Activated CD8-positive, alpha-beta memory T cell treated with anti-CD3 and anti-CD28 coated beads, Interleukin-2, amount 50 U/mL, for 1 hour (primary cell): ENCODE measurements at regions not wholly inside any gene's neighbourhood (a gene's known extent, or its start where the extent isn't known, plus 50 kb on each side); places are given as distances from the start of the nearest gene placed in this dataset.

Source experiments
- DNase-seq: peaks from one replicate; pipeline ENCODE4 v3.0.0-alpha.2; 2020; ENCODE audit errors: extremely low read depth

DNA sequence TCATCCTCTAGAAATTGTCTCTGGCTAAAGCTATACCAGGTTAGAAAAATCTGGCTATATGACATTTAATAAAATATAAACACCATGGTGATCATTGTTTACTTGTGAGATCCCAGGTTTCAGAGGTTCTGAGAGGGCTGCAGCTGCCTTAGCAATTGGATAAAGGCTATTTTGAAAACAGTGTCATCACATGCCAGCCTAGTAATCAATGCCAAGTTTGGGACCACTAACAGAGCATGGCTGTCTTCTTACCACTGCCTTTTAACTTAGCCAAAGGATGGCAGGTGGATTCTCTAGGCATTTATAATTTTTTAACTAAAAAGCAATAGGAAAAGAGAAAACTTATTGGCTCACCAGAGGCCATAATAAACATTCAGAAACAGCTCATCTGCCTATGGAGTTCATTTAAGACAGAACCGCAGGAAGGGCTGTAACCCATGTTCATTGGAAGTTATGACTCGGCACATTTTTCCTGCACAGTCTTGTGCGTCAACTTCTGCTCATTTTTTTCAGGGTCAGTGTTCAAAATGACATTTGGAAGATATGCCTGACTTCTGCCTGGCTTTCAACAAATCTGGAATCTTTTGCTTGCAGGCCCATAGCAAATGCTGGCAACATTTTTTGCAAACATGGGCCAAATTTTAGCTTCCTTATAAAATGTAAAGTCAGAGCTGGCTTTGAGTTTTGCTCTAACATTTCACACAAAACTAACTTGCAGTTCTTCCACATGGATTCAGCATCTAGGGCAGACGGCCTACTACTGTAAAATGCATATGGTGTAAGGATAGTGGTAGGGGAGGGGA is 476.0 kb upstream of the TBL1XR1 start:
- DNase-seq = no peak

DNA sequence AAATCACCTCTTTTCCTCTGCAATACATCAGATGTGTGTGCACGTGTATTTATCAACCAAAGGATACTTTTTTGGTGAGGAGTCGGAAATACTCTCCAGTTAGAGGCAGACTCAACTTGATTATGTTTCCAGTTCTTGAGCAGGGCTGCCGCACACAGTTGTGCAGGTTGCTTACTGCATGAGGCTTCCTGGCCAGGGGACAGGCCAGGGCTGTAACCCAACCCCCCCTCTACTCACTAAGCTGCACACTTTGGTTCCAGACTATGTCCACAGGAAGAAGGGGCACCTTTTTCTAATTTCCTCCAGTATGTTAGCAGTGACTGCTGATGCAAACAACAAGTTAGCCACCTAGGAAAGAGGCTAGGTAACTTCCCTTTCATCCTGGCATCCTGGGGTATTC is 476.9 kb upstream of the TBL1XR1 start:
- DNase-seq = no peak

DNA sequence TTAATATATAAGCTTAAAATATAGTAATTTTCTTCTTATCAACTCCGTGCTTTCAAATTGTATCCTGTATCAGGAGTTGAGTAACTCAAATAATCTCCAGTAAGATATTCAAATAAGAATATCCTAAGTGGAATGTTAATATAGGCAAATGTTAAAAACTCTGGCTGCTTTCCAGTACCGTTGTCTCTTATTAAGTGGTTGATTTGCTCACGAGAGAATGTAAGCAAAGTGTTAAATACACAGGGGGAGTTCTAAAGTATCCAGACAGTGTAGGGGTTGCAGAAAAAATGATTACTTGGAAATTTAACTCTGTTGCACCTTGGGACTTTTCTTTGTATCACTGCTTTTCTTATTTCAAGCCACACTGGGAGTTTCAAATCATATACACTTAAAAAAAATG is 478.9 kb upstream of the TBL1XR1 start:
- no peak for DNase-seq

DNA sequence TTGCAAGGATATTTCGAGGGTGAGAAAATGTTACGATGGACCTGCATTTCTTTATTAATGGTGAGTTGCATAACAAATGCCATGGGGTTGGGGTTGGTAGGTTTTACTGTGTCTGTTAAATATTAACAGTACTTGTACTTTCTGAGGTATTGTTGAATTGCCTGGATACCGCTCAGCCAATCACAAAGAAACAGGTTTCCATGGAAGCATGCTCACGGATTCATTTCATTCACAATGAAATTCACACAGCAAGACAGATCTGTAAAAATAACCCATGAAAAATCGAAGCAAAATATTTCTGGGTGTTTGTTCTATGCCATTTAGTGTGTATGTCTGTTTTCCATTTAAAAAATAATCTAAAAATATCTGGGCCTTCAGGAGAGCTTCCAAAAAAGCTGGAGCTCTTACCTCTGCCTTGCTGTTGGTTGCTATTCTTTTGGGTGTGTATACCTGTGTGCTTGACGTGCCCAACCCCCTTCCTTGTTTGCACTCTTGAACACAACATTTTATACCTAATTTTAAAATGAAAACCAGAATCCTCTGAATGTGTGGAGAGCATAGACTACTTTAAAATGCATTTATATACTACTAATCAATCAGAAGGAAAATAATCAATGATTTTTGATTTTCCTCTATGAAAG is 479.8 kb upstream of the TBL1XR1 start:
- DNase-seq = no peak

DNA sequence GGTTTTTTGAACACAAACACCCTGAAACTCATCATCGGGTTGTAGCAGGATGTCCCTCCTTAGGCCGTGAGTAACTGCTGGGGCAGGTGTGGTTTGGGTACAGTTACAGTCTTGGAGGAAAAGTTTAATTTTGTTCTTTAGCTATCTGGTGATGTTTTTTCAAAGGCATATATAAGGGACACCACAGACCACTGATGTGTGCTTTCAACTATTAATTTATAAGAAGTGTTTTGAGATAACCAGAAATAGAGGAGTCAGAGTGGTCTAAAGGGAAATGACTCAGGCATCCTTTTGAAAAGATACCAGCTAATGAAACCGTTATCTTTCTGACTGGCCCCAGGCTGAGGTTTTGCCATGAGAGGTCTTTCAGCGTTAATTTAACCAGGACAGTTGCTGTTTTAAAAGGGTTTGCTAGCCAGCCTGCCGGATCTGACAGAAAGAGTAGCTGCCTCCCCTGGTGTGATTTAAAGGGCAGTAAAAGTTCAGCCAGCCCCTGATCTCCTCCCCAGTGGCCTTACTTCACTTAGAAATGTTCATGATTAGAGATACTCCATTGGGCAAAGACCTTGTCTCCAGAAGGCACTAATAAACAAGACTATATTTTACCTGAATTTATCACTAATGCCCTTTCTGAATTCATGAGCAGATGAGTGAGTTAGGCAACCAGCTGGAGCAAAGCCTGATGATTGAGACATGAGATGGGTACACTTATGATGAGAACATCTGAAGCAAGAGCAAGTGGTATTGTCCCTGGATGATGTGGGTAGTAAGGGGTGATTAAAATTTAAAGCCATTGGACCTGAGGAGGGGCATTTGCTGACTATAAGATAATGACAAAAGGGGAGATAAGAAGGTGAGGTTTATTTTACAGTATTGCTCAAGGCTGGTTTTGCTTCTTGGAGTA is 482.5 kb upstream of the TBL1XR1 start:
- DNase-seq = no peak

DNA sequence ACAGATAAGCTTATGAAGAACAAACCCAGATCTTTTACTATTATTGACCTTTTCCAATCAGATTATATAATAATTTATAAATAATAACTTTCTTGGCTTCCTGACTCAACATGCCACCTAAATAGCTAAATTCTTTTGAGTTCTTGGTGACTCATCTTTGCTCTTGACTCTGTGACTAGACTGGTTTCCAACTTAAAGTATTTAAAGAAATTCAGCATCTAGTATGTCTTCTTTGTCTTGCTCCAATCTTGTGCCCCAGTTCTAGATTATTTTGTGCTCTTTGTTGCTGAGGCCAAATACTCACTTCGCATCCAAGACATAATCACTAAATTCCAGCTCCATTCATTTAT is 483.2 kb upstream of the TBL1XR1 start:
- no peak for DNase-seq

DNA sequence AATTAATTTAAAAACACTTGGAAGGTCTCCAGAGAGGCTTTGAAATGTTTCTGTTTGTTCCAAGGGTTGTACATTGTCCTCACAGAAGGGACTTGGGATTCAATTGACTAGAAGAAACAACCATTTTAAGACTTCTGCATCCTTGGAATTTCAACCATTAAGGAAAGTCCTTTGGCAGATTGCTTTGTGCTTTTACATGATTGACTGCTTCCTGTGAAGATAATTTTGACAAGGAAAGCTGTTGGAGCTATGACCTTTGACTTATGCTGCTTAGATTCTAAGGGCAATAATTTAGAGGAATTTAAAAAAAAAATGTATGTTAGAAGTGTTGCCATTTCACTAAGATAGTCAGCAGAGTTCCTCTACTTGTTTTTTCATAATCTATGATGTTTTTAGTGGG is 483.9 kb upstream of the TBL1XR1 start:
- DNase-seq = no peak

DNA sequence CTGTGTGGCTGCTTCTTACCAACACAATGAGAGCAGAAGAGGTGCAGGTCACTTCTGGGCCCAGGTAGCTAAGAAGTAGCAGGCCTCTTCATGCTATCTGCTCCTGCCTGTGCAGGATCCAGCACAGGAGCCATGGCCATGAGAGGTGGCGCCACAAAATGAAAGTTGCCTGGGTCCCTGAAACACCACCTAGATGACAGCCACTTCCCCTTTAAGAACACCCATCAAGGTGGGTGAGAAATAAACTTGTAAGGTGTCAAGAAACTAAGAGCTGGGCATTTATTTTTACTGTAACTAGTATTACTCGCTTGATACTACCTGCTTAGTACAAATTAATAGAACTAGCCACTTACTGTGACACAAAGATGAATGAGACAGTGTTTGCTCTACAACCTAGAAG is 484.6 kb upstream of the TBL1XR1 start:
- no peak for DNase-seq

DNA sequence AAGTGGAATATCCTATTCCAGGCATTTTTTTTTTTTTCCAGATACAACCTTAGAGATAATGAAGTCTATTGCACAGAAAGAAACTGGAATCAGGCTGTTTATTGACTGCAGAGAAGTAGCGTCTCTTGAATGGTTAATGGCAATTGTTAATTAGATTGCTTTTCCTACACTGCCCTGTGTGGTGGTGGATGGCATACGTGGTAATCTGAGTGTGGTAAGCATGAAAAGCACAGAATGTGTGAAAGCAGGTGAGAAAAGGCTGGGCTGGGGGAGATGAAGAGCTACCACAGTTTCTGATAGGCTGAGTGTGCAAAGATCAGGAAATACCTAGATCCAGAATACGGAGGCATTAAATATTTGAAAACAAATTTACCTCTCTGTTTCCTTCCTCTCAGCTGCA is 486.3 kb upstream of the TBL1XR1 start:
- no peak for DNase-seq

DNA sequence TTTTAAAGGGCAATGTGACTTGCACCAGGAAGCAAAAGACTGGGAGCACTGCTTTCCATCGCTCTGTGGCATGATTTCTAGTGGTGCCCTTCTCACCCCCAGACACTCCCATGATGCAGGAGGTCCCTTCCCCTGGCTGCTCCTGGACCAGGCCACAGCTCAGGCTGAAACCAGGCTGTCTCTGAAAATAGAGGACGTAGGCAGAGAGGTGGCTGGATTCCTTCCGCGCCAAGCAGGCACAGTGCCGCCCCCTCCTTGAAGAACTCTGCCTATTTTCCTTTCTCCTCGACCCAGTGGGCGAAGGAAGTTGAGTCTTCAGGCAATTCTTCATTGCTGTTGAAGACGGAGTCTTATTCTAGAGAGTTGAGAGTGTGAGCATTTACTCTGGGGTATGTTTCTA is 489.4 kb upstream of the TBL1XR1 start:
- no peak for DNase-seq

DNA sequence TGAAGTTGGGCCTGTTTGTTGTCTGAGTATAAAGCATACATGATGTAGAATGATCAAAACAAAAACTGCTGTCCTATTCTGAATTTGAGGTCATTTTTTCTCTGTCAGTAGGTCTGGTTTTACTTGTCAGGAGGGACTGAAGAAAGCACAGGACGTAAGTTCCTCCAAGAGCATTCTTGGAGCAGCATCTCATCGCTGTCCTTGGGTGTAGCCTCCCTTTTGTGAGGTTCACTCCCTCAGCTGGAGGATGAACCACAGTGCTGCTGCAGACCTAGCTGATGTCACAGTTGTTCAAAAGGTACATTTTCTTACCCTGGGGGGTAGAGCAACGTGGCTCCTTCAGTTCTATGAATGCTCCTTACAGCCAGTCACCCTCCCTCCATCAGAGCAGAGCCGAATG is 490.0 kb upstream of the TBL1XR1 start:
- DNase-seq = no peak

DNA sequence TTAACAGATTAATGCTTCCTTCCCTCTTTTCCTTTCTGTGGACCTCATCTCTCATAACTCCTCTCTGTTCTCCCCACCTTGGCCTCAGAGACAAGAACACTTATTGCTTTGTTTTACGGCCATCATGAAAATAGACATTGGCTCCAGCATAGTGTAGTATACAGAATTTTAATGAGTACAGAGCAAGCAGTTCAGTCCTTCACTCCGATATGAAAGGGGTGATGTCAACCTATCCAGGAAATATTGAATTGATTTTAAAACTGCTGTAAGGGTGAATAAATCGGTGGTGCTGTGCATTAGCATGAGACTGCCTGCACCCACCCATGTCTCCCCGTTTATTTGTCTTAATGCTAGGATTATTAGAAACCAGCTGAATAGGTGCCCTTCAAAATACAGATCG is 490.9 kb upstream of the TBL1XR1 start:
- no peak for DNase-seq

DNA sequence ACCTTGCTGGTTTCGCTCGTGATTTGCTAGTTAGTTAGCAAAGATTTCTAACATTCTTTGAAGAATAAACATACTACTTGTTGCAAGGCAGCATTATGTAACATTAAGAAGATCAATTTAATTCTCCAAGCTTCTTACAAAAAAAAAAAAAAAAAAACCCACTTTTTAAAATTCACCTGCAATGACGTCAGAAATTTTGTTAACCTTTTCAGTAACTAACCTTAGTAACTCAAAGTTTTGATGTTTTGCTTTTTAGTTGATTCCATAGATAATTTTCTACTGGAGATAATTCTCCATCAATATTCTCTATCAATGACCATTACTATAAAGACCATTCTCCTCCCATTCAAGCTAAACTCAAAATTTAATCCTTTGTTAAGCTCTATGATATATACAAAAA is 491.8 kb upstream of the TBL1XR1 start:
- DNase-seq = no peak

DNA sequence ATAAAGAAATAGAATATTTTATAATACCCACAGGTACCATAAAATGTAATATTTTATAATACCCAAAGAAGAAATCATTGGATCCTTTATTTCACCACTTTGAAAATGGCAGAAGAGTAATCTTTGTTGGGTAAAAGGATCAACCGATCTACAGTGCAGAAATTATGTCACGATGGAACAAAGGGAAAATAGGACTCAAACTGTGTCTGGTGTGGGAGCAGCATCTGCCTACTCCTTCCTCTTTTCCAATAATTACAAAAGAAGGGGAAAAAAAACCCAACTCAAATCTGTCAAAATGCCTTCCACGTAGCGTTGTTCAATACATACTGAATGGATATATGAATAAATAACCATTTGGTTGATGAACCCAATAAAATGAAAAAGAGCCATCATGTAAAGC is 492.6 kb upstream of the TBL1XR1 start:
- no peak for DNase-seq

DNA sequence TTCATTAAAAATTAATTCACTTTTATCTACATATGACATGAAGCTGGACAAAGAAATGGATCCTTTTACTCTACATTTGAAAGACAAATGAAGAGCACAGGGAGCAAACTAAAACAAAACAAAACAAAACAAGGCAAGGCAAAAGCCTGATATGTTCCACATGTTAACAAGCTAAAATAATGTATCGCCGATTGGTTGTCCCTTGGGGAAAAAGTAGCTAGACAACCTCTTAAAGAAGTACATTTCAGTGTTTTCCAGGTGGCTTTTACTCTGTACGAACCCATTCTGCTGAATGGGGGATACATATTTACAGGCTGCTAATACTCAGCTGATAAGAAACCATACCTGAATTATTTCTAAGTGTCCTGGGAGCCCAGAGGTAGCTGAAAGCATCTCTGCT is 493.0 kb upstream of the TBL1XR1 start:
- DNase-seq = no peak

DNA sequence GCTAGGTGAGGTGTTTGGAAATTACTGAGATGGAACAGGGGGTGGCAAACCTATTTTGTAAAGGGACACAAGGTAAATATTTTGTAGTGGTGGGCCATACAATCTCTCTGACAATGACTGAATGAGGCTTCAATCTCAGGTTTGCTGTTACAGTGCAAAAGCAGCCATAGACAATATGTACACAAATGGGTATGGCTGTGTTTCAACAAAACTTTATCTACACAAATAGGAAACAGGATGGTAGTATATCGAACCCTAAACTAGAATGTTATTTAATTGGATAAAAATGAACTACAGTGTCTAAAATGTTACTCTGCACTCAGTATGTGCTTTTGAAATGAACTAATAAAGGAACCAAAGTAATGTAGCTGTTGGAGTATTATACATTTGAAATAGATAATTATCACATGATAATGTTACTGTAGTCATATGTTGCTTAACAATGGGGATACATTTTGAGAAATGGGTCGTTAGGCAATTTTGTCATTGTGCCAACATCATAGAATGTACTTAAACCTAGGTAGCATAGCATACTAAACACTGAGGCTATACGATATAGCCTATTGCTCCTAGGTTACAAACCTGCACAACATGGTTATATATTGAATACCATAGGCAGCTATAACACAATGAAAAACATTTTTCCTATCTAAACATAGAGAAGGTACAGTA is 495.2 kb upstream of the TBL1XR1 start:
- no peak for DNase-seq

DNA sequence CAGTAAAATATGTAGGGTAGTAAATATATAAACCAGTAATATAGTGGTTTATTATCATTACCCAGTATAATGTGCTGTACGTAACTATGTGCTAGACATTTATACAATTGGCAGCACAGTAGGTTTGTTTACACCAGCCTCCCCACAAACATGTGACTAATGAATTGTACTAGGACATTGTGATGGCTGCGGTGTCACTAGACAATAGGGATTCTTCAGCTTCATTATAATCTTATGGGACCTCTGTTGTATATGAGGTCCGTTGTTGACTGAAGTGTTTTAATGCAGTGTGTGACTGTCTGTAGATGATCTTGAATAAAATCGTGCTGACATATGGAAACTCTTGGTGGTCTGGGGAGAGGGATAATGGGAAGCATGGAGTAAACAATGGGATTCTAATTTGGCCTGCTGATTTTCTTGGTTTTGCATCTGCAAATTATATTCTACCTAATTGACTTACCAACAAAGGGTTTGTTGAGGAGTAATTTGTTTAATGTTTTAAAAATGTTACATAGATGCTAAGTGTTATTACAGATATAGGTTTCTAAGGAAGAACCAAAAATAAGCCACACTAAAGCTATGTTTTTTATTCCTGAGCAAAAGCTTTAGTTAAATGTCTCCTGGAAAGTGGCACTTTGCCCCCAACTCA is 496.5 kb upstream of the TBL1XR1 start:
- DNase-seq = no peak

DNA sequence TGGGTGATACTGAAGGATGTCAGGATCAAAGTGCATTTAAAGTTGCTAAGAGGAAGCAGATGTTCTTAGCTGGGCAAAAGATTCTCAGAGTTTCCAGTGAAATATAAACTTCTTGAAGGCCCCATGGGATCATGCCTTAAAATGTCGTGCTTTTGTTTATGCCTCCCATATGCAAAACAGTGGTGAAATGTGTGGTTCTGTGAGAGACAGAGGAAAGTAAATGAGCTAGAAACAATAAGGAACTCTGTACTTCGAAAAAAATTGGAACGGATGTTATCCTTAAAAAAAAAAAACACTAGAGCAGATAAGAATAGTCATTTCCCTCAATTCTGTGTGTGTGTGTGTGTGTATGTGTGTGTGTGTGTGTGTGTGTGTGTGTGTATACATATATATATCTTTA is 497.0 kb upstream of the TBL1XR1 start:
- DNase-seq = no peak

DNA sequence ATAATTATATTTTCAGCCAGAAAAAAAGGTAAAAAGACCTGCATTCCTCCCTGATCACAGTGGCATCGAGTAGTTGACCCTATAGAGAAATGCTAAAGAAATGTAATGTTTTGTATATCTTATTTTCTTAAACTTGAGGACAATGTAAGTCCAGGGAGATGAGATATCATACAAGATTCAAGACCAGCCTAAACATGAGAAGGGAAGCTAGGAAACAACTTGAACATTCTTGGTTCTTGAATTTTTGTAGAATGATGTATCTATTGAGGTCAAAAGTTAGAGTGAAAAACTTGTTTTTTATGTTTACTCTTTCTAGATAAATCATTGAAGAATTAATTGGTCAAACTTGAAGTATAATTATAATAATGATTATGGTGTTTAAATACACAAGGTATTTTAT is 497.7 kb upstream of the TBL1XR1 start:
- no peak for DNase-seq

DNA sequence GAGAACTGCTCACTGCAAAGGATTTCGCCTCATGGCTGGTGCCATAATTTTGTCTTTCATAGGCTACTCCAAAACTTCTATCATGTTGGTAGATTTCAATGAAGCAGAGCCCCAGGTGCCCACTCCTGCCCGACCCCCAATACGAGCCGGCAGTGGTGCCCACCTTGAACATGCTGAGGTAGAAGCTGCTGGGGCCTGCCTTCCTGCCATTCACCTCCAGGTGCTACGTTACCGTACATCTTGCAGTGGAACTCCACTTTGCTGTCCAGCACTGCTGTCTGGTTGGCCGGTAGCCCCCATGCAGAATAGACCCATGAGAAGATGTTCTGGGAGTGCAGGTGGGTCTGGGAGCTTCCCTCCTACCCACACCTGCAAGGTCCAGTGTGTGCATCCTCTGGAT is 502.8 kb upstream of the TBL1XR1 start:
- DNase-seq = no peak

DNA sequence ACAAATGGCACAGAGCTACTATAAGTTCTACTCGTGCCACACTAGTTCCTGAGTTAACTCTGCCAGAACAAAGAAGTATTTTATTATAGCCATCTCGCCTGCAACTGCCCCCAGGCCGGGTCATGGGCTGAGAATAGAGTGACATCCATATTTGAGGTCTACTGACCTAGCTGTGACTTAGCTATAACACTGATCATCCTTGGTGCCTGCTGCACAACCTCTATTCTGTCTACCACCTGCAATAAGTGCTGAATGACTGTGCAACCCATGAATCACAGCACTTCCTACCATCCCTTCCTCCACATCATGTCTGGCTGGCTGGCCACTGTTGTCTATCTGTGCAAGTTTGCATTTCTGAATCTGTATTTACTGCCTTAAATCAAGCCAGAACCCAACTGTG is 506.5 kb upstream of the TBL1XR1 start:
- no peak for DNase-seq
